ENCODE measurements at regions not wholly inside any gene's neighbourhood (a gene's known extent, or its start where the extent isn't known, plus 50 kb on each side); places are given as distances from the start of the nearest gene placed in this dataset.

DNA sequence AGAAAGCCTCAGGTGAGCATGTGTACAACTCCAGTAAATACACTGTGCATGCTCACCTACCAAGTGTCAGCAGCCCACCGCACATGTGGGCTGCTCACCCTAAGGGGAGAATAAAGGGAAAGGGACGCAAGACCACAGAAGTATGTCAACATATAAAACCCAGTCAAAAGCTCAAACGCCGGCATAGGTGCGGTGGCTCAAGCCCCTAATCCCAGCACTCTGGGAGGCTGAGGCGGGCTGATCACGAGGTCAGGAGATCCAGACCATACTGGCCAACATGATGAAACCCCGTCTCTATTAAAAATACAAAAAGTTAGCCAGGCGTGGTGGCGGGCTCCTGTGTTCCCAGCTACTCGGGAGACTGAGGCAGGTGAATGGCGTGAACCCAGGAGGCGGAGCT lies 732.1 kb downstream of the ZPLD1 start:
- no peaks in the 10 kb centered on the region for H3K27me3 ChIP-seq (ENCODE audit: control insufficient read depth, insufficient read depth, low read length)
- TF ChIP-seq SIN3A (IDR thresholded peaks at IDR 0.05; ENCODE audit: borderline replicate concordance, insufficient read depth, low read depth, low read length) (no peak), POLR2AphosphoS5 (IDR thresholded peaks at IDR 0.05; ENCODE audit: low read depth, low read length) (no peak), TCF7L2 (IDR thresholded peaks at IDR 0.05; ENCODE audit: low read depth, low read length) (no peak)
- TF ChIP-seq, protein P1, sequence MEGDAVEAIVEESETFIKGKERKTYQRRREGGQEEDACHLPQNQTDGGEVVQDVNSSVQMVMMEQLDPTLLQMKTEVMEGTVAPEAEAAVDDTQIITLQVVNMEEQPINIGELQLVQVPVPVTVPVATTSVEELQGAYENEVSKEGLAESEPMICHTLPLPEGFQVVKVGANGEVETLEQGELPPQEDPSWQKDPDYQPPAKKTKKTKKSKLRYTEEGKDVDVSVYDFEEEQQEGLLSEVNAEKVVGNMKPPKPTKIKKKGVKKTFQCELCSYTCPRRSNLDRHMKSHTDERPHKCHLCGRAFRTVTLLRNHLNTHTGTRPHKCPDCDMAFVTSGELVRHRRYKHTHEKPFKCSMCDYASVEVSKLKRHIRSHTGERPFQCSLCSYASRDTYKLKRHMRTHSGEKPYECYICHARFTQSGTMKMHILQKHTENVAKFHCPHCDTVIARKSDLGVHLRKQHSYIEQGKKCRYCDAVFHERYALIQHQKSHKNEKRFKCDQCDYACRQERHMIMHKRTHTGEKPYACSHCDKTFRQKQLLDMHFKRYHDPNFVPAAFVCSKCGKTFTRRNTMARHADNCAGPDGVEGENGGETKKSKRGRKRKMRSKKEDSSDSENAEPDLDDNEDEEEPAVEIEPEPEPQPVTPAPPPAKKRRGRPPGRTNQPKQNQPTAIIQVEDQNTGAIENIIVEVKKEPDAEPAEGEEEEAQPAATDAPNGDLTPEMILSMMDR (IDR thresholded peaks at IDR 0.05), result no peak
- TF ChIP-seq, protein P2, sequence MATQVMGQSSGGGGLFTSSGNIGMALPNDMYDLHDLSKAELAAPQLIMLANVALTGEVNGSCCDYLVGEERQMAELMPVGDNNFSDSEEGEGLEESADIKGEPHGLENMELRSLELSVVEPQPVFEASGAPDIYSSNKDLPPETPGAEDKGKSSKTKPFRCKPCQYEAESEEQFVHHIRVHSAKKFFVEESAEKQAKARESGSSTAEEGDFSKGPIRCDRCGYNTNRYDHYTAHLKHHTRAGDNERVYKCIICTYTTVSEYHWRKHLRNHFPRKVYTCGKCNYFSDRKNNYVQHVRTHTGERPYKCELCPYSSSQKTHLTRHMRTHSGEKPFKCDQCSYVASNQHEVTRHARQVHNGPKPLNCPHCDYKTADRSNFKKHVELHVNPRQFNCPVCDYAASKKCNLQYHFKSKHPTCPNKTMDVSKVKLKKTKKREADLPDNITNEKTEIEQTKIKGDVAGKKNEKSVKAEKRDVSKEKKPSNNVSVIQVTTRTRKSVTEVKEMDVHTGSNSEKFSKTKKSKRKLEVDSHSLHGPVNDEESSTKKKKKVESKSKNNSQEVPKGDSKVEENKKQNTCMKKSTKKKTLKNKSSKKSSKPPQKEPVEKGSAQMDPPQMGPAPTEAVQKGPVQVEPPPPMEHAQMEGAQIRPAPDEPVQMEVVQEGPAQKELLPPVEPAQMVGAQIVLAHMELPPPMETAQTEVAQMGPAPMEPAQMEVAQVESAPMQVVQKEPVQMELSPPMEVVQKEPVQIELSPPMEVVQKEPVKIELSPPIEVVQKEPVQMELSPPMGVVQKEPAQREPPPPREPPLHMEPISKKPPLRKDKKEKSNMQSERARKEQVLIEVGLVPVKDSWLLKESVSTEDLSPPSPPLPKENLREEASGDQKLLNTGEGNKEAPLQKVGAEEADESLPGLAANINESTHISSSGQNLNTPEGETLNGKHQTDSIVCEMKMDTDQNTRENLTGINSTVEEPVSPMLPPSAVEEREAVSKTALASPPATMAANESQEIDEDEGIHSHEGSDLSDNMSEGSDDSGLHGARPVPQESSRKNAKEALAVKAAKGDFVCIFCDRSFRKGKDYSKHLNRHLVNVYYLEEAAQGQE (IDR thresholded peaks at IDR 0.05; ENCODE audit: insufficient read depth in 1 of 2, low read depth in 2 of 2, low read length in 1 of 2), result no peak
- no peaks in the 10 kb centered on the region for H3K36me3 ChIP-seq (ENCODE audit: control insufficient read depth, insufficient read depth, low read length)
- ChIA-PET POLR2A (interaction anchor here (0.6 kb wide), 1 partner anchor 715 kb away, joined by 8 read pairs; no protein-coding TSS in a partner anchor), CTCF (no interaction called here)
- intact Hi-C loops (cut with micrococcal nuclease; ENCODE audit: unreplicated experiment), result no loop called here
- ATAC-seq (no peak), DNase-seq (ENCODE audit: low read depth, low spot score) (no peak)
- no TSS peak for BruUV-seq (replicated peaks)
- in situ Hi-C loops (cut with HindIII; ENCODE audit: low pct_unique_long_range_greater_than_20kb, low sequenced_read_pairs), result no loop called here
- H3K4me3 ChIP-seq (ENCODE audit: low read depth in 2 of 2, low read length in 2 of 2), result no peak overlapping the region
- no peak overlapping the region for H3K27ac ChIP-seq (ENCODE audit: low read length)
- H3K4me1 ChIP-seq (ENCODE audit: control insufficient read depth, insufficient read depth, low read length), result no peaks in the 10 kb centered on the region
- no peaks in the 10 kb centered on the region for H3K9me3 ChIP-seq (ENCODE audit: control insufficient read depth, insufficient read depth, low read depth, low read length)

DNA sequence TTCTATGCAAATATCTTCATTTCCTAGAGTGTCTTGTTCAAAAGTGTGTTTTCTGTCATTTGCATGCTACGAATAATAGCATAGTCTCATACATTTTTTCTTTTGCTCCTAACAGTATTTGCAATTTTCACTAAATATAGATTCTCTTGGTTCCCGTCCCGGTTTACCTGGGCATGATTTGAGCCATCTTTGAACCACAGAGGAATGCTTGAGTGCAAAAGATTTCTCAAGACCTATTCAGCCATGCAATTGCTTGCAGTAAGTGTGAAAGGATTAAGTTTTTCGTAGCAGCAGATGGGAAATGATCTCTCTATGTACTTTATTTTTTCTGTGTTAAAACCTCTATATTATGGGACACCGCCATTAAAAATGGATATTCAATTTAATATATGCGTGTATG lies 733.0 kb downstream of the ZPLD1 start:
- H3K4me3 ChIP-seq (ENCODE audit: low read depth in 2 of 2, low read length in 2 of 2), result no peak overlapping the region
- BruUV-seq (replicated peaks), result no TSS peak
- H3K36me3 ChIP-seq (ENCODE audit: control insufficient read depth, insufficient read depth, low read length), result no peaks in the 10 kb centered on the region
- no peaks in the 10 kb centered on the region for H3K4me1 ChIP-seq (ENCODE audit: control insufficient read depth, insufficient read depth, low read length)
- no peak overlapping the region for H3K27ac ChIP-seq (ENCODE audit: low read length)
- ATAC-seq (no peak), DNase-seq (ENCODE audit: low read depth, low spot score) (no peak)
- CTCF ChIA-PET, result no interaction called here
- POLR2A ChIA-PET, result no interaction called here
- intact Hi-C loops (cut with micrococcal nuclease; ENCODE audit: unreplicated experiment), result no loop called here
- in situ Hi-C loops (cut with HindIII; ENCODE audit: low pct_unique_long_range_greater_than_20kb, low sequenced_read_pairs), result no loop called here
- TF ChIP-seq POLR2AphosphoS5 (IDR thresholded peaks at IDR 0.05; ENCODE audit: low read depth, low read length) (no peak), SIN3A (IDR thresholded peaks at IDR 0.05; ENCODE audit: borderline replicate concordance, insufficient read depth, low read depth, low read length) (no peak), TCF7L2 (IDR thresholded peaks at IDR 0.05; ENCODE audit: low read depth, low read length) (no peak)
- TF ChIP-seq, protein P2 (IDR thresholded peaks at IDR 0.05; ENCODE audit: insufficient read depth in 1 of 2, low read depth in 2 of 2, low read length in 1 of 2), result no peak
- TF ChIP-seq, protein P1 (IDR thresholded peaks at IDR 0.05), result no peak
- no peaks in the 10 kb centered on the region for H3K27me3 ChIP-seq (ENCODE audit: control insufficient read depth, insufficient read depth, low read length)
- H3K9me3 ChIP-seq (ENCODE audit: control insufficient read depth, insufficient read depth, low read depth, low read length), result no peaks in the 10 kb centered on the region
